Inflammatory macrophage treated with lipopolysaccharide for 4 hours (primary cell): ENCODE measurements at regions not wholly inside any gene's neighbourhood (a gene's known extent, or its start where the extent isn't known, plus 50 kb on each side); places are given as distances from the start of the nearest gene placed in this dataset.
A peak's percentile ranks its signal among the peaks of the same experiment; 100 is the strongest.
"Not testable (repeated sequence)": the region's sequence is repeated elsewhere in the genome, so short reads cannot be mapped to it uniquely, and the experiment has no call there.

Source experiments
- DNase-seq: peaks from one replicate; pipeline ENCODE4 v3.0.0-alpha.2; 2020

DNA sequence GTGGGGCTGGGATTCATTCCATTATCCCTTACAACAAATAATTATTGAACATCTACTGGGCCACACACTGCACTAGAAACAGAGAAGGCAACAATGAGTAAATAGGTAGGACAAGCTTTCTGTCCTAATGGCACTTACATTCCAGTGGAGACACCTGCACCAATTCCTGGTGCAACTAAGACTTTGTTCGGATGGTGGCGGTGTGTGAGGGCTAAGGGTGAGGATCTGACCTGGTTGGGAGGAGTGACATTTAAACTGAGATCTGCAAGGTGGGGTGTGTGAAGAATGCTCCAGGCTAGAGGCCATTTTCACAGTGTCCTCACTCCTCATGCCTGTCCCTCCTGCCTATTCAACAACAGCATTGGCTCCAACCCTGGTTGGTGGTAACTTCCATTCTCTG, 510.0 kb downstream of the XYLT1 start:
- no peak for DNase-seq

DNA sequence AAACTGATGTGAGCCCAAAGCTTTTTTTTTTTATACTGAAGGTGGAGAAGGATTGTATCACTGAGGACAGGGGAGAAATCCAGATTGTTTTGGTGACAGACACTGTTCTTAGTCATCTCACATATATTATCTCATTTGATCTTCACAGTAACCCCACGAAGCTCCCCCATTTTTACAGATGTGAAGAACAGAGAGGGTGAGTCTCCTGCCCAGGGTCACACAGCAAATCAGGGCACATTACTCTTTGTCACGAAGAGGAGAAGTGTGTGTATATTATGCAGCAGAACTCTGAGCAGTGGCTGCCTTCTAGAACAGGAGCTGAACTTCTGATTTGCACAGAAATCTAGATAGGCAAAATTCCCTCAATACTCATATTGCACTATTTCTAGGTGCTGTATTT, 504.3 kb downstream of the XYLT1 start:
- DNase-seq, result no peak

- DNase-seq, result no peak
Observed at GRCh38 chr16:16971042-16971441, 499.7 kb downstream of the XYLT1 start.

GRCh38 chr16:16972831-16973230, 497.9 kb downstream of the XYLT1 start:
- DNase-seq, result no peak

DNA sequence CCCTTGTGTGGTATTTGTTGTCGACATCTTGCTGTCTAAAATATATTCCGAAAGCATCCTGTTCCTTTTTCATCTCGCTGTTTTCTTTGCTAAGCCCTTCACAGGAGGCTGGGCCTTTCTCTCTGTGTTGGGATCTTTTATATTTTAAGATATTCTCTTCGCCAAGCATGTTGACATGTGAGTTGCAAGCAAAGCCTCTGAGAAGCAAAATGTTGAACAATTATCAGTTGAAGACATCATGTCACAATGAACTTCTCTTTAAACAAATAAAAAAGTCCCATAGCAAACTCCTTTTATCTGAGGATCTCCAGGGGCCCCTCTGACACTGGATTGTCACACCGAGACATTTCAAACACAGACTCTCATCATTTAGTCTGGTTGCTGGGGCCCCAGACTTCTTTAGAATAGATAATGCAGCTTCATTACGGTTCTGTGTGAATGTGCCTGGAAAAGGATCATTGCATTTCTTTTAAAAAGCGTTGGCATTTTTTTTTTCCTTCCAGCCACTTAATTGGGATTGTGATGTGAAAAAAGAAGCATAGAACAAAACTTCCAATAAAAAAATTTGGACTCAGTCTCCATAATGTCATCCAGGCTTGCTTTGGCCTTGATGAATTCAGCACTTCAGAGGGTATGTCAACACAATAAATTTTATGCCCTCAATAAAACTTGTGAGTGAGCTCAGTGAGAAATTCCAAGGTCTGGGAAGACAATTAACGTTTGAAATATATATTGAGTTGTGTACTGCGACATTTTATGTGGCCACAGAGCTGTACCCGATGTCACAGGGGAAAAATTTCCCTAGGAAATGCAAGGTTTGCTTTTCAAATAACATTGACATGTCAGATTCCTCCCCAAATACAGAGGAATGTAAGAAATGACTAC, 496.8 kb downstream of the XYLT1 start:
- DNase-seq, result no peak

GRCh38 chr16:16982614-16983013, 488.1 kb downstream of the XYLT1 start:
- no peak for DNase-seq

DNA sequence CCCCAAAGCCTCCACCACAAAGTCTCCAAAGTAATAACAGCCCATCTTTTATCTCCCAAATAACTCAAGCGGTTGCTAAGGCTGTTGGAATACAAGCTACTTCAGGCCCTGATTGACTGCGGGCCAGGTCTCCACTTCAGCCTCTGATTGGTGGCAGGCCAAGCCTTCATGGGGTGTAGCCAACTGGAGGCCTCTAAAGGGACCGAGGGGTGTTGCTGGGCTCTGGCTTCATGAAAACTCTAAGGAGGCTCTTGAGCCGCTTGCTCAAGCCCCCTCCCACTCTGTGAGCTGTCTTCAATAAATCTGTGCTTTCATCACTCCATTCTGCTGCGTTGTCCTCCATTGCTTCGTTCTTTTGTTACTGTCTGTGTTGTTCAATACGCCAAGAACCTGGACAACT, 487.2 kb downstream of the XYLT1 start:
- DNase-seq, result no peak

GRCh38 chr16:16984091-16984490, 486.7 kb downstream of the XYLT1 start:
- DNase-seq, result not testable (repeated sequence)

DNA sequence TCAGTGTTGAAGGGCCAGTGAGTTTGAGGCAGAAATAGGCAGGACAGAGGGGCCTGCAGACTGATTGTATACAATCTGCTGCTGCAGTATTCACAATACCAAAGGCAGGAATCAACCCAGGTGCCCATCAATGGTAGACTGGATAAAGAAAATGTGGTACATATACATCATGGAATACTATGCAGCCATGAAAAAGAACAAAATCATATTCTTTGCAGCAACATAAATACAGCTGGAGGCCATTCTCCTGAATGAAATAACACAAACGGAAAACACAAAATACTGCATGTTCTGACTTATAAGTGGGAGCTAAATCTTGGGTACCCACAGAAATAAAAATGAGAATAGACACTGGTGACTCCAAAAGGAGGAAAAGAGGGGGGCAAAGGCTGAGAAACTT, 485.1 kb downstream of the XYLT1 start:
- DNase-seq, result no peak

DNA sequence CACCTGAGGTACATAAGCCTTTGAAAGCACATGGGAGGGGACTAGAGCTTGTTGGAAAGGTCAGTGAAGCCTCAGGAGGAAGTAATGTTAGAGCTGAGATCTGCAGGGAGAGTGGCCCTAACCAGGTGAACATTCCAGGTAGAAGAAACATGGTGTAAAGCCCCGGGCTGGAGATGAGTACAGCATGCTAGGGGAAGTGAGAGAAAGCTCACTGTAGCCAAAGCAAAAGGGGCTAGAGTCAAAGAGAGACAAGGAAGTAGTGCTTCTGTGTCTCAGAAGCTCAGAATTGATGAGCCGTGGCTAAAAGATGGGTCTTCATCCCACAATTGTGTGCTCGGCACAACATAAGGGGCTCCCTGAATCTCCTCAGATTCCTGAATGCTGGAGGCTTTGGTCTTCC, 481.8 kb downstream of the XYLT1 start:
- DNase-seq, result no peak

DNA sequence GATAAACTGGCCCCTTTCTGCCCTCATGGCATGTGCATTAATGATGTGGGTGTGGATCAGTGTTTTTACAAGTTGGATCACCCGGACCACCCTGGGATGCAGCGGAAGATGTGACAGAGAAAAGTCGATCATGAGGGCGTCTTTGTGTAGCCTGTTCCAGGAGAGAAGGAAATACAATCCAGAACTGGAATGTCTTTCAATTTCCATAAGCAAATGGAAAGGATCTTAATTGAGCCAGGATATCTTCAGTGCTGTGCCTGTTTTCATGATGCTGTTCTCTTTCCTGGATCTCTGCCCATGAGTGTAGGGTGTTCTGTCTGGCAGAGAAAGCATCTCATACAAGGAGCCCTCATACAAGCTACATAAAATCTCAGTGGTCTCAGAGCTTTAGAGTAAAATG, 481.4 kb downstream of the XYLT1 start:
- no peak for DNase-seq

GRCh38 chr16:16991711-16992110, 479.0 kb downstream of the XYLT1 start:
- DNase-seq, result no peak

DNA sequence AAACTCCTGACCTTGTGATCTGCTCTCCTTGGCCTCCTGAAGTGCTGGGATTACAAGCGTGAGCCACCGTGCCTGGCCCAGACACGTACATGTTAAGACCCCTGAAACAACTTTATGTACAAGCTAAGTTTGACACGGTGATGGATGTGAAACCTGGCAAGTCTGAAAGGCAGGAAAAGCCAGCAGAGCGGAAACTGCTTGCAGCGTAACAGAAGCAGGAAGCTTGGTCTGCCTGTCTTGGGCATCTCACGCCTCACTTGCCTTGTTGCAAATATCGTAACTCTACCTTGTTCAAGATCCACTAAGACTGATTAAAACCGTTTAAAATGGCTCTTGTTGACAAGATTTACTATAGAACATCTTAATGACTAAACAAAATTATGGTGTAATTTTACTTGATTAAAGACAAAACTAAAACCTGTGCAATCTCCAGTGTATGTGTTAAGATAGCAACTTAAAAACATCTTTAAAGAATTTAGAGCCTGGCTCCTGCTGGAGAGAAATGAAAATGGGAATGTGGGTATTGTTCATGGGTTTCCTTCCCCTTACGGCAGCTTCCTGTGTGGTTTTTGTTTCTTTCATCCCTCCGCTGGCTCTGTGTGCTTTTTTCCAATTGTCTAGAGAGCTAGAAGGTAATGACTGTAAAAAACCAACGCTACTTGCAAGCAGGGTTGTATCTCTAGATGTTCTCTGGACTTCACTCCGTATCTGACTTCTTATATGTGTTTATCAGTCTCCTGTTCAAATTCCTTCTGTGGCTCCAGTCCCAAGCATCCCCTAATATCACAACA, 477.6 kb downstream of the XYLT1 start:
- no peak for DNase-seq

- DNase-seq, result no peak
Observed at GRCh38 chr16:16994831-16995230, 475.9 kb downstream of the XYLT1 start.

DNA sequence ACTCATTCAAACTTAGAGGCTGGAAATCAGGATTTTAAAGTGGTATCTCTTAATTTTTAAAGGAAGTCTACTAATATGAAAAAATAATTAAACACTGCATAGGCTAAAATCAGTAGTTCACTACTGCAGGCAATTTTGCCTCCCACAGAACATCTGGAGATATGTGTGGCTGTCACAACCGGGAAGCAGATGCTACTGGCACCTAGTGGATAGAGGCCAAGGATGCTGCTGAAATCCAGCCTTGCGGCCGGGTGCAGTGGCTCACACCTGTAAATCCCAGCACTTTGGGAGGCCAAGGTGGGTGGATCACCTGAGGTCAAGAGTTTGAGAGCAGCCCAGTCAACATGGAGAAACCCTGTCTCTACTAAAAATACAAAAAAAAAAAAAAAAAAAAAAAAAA, 473.9 kb downstream of the XYLT1 start:
- no peak for DNase-seq

DNA sequence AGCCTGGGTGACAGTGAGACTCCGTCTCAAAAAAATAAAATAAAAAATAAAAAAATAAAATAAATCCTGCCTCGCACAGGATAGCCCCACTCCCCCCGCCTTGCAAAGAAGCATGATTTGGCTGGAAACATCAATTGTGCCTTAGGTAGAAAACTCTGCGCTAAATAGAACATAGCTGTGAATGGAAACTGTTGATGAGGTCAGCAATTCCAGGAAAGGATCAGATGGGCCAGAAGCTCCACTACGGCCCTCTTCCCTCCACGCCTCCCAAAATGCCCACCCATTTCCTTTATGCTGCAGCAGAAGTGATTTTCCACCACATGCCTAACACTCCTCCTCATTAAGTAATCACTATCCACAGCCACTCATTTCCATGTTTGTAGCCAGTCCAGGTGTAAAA, 473.4 kb downstream of the XYLT1 start:
- no peak for DNase-seq

GRCh38 chr16:17001471-17001870, 469.3 kb downstream of the XYLT1 start:
- no peak for DNase-seq

GRCh38 chr16:17002565-17002964, 468.2 kb downstream of the XYLT1 start:
- DNase-seq, result peak; percentile 15

GRCh38 chr16:17005963-17006362, 464.8 kb downstream of the XYLT1 start:
- DNase-seq, result not testable (repeated sequence)

GRCh38 chr16:17011712-17012111, 459.0 kb downstream of the XYLT1 start:
- DNase-seq, result no peak

DNA sequence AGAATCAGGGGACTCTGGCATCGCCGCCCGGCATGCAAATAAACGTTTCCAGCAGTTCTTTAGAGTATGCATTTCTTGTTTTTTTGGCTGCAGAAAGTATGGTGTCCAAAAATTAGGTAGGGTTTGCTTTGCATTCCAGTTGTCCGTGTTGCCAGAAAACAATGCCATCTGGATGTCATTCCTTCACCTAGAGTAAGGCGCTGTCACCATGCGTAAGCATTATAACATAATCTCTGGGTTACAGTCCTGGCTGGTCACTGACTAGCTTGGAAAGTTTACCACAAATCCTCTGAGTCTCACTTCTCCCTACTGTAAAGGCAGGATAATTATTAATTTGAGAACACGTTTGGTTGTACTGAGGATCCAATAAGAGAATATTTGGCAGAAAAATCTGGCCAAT, 457.7 kb downstream of the XYLT1 start:
- DNase-seq, result no peak

DNA sequence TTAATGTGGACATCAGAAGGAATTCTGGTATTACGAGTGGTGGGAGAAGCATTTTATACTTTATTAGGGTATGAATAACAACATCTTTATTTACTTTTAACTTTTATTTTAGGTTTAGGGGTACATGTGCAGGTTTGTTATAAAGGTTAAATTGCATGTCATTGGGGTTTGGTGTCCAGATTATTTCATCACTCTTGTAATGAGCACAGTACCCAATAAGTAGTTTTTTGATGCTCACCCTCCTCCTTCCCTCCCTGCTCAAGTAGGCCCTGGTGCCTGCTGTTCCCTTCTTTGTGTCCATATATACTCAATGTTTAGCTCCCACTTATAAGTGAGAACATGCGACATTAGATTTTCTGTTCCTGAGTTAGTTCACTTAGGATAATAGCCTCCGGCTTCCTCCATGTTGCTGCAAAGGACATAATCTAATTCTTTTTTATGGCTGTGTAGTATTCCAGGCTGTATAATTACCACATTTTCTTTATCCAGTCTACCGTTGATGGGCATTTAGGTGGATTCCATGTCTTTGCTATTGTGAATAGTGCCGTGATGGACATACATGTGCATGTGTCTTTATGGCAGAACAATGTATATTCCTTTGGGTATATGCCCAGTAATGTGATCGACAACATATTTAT, 456.2 kb downstream of the XYLT1 start:
- no peak for DNase-seq

DNA sequence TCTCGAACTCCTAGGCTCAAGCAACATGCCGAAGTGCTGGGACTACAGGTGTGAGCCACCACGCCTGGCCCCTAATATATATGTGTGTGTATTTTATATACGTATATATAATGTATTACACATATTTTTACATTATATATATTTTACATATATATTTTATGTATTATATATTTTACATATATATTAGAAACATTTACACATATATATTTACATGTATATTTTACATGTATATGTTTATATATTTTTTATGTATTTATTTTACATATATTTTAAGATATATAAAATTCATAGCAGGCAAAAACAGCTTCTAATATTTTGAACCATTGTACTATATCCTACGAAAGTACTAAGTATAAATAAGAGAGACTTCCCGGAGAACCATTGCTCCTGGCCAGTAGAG, 455.1 kb downstream of the XYLT1 start:
- DNase-seq, result no peak

DNA sequence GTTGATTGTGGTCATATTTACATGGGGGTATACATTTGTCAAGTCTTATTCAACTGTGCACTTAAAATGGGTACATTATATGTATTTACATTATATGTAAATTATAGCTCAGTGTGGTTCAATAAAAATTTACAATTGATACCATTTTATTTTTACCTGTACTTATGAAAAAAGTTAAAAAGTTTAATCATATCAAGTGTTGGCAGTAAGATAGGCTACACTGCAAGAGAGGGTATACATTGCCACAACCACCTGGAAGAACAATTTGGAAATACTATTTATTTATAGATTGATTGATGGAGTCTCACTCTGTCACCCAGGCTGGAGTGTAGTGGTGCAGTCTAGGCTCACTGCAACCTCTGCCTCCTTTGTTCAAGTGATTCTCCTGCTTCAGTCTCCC, 453.3 kb downstream of the XYLT1 start:
- no peak for DNase-seq
